IPS DF 6.9 (cell line): ENCODE measurements at regions not wholly inside any gene's neighbourhood (a gene's known extent, or its start where the extent isn't known, plus 50 kb on each side); places are given as distances from the start of the nearest gene placed in this dataset.
A peak's percentile ranks its signal among the peaks of the same experiment; 100 is the strongest.

Source experiments
- DNase-seq: peaks from one replicate; pipeline ENCODE4 v3.0.0-alpha.2; 2013; ENCODE audit warnings: low read depth, low spot score
- H3K27ac ChIP-seq: one replicate; pipeline ENCODE4 v1.5.1; 2013; ENCODE audit warnings: low read length, control low read depth
- H3K27me3 ChIP-seq: 2 replicates; pipeline ENCODE4 v1.6.1; 2013; ENCODE audit warnings: mild to moderate bottlenecking, low read length; ENCODE audit not compliant: control insufficient read depth, insufficient read depth
- H3K36me3 ChIP-seq: 2 replicates; pipeline ENCODE4 v1.6.1; 2013; ENCODE audit warnings: low read length; ENCODE audit not compliant: control insufficient read depth, insufficient read depth
- H3K4me1 ChIP-seq: 2 replicates; pipeline ENCODE4 v1.6.1; 2013; ENCODE audit warnings: low read length; ENCODE audit not compliant: control insufficient read depth, insufficient read depth
- H3K4me3 ChIP-seq: 2 replicates; pipeline ENCODE4 v1.5.1; 2013; ENCODE audit warnings: mild to moderate bottlenecking, low read length
- H3K9me3 ChIP-seq: 2 replicates; pipeline ENCODE4 v1.6.1; 2013; ENCODE audit warnings: low read length, inconsistent platforms; ENCODE audit not compliant: control insufficient read depth, insufficient read depth
- WGBS: extraction: QIAGEN DNeasy Blood & Tissue Kit; methylation state at CpG from one replicate; pipeline ENCODE4 v1.1.7; 2013; ENCODE audit warnings: mixed read lengths, missing lambda C conversion rate; ENCODE audit not compliant: insufficient read length, insufficient coverage; 5-methylcytosine and 5-hydroxymethylcytosine counted together

DNA sequence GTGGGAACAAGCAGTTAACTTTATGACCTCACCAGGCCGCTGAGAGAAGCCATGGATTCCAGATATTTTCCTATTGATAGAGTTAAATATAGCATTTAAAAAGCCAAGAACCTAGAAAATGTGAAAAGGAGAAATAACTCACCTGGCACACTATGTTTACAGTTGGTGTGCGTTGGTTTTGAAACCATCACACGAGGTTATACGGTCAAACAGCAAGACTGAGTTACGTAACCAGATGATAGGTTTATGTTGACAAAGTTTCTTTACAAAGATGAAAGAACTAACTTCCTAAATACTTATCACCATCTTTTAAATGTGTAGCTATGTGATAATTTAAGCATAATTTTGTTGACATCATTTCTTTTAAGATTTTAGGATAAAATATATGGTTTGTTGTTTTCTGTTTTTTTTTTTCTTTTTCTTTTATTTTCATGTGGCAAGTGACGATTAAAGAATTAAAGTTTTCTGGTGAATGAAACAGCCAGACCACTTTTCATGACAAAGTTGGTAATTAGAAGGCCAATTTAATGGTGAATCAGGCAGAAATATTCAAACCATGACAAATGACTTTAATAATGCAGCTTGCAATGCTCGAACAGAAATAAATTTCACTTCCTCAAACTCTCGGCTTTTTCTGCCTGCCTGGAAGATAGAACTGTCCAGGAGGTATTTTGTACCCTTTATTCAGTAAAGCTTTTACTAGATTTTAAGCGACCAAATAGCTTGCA, 339.1 kb upstream of the OBI1 start:
- WGBS, result no CpG with 5 or more reads among the region's 9 CpGs
- no peak for DNase-seq
- Histone ChIP-seq H3K27me3 (no peaks in the 10 kb centered on the region), H3K4me1 (peaks cover 1% of the 10 kb centered on the region; the same call in 1 of the 2 replicates), H3K9me3 (no peaks in the 10 kb centered on the region), H3K27ac (no peak overlapping the region), H3K4me3 (no peak overlapping the region), H3K36me3 (no peaks in the 10 kb centered on the region)

DNA sequence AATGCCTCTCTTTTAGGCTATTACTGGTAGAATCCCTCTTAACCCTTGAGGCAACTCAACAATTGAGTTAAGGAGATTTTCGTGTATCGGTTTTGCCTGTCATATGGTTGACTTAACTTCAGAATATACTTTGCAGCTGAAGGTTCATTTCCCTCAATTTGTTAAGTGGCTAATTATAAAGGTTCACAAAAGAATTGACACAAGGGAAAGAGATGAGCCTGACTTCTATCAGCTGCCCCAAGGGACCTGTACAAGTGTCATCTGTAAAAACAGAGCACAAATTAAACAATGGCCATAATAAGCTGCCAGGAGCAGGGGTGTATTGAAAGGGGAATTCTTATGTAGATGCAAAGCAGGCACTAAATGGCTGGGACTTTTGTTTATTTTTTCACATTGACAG, 334.8 kb upstream of the OBI1 start:
- DNase-seq, result no peak

DNA sequence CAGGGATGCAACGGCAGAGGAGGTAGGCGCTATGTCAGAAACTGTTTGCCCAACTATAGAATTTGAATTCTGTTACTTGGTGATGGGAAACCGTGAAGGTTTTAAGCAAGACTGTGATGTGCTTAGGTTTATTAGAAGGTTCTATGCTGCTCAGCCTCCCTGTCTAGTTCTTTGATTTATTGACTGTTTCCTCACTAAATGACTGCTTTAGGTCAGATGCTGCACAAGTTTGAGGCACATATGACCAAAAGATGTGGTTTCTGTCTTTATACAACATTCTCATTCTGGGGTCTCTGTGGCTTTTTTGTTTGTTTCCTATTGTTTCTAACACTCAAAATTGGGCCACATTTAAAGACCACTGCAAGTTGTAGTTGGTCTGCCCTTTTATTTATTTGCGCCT, 323.0 kb upstream of the OBI1 start:
- WGBS, result no CpG with 5 or more reads among the region's 4 CpGs

More for the DNA sequence above, 334.8 kb upstream of the OBI1 start:
- no peaks in the 10 kb centered on the region for H3K27me3 ChIP-seq
- no peaks in the 10 kb centered on the region for H3K9me3 ChIP-seq
- peaks cover 1% of the 10 kb centered on the region; the same call in 1 of the 2 replicates for H3K4me1 ChIP-seq
- no peak overlapping the region for H3K27ac ChIP-seq
- WGBS, result no CpG with 5 or more reads among the region's 2 CpGs
- no peak overlapping the region for H3K4me3 ChIP-seq
- no peaks in the 10 kb centered on the region for H3K36me3 ChIP-seq

DNA sequence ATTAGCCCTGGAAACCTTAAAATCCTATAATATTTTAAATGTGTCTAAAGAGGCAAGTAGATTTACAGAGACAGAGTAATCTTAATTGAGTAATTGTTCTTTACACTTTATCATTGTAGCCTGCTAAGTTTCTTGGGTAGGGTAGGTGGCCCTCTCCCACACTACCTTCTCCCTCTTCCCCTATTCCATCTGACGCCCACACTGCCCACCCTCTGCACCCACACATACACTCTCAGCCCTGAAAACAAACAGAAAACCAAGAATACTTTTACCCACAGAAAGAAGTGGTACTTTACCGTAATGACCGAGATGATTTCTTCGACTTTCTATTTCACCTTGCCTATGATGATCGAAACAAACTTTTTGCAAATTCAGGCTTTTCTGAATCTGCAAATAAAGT, 320.4 kb upstream of the OBI1 start:
- no peak for DNase-seq
- Histone ChIP-seq H3K9me3 (no peaks in the 10 kb centered on the region), H3K27me3 (no peaks in the 10 kb centered on the region), H3K4me1 (no peaks in the 10 kb centered on the region), H3K36me3 (no peaks in the 10 kb centered on the region), H3K27ac (no peak overlapping the region), H3K4me3 (no peak overlapping the region)
- no CpG with 5 or more reads among the region's 5 CpGs for WGBS

More for the DNA sequence above, 323.0 kb upstream of the OBI1 start:
- no peak overlapping the region for H3K4me3 ChIP-seq
- no peak overlapping the region for H3K27ac ChIP-seq
- no peaks in the 10 kb centered on the region for H3K4me1 ChIP-seq
- no peaks in the 10 kb centered on the region for H3K36me3 ChIP-seq
- no peaks in the 10 kb centered on the region for H3K9me3 ChIP-seq
- no peaks in the 10 kb centered on the region for H3K27me3 ChIP-seq
- DNase-seq, result no peak

DNA sequence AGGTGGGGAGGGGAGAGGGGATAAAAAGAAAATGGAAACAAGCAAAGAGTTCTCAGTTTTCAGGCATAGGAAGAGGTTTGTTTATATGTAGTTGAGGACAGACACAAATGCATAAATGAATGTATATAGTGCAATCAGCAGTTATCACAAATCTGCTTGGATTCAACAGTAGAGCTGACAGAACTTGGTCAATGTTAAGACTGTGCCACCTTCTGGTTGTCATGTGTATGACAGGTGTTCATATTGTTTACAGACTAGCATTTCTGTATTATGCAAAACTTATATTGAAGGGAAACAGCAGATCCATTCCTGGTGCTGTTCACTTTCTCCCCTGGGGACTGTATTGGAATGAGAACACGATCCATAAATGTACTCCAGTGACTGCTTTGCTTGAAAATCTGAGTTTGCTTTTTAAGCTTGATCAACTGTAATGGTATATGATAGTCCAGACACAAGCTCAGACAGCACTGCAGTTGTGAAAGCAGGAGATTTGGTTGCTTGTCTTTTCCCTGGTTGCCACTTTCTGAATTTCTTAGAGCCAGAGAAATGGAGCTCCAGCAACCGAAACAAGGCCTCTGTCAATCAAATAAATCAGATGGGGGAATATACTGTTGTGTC, 319.5 kb upstream of the OBI1 start:
- H3K4me3 ChIP-seq, result no peak overlapping the region
- no peaks in the 10 kb centered on the region for H3K4me1 ChIP-seq
- no CpG with 5 or more reads among the region's 2 CpGs for WGBS
- DNase-seq, result peak; percentile 37
- H3K36me3 ChIP-seq, result no peaks in the 10 kb centered on the region
- no peak overlapping the region for H3K27ac ChIP-seq
- H3K9me3 ChIP-seq, result no peaks in the 10 kb centered on the region
- no peaks in the 10 kb centered on the region for H3K27me3 ChIP-seq

DNA sequence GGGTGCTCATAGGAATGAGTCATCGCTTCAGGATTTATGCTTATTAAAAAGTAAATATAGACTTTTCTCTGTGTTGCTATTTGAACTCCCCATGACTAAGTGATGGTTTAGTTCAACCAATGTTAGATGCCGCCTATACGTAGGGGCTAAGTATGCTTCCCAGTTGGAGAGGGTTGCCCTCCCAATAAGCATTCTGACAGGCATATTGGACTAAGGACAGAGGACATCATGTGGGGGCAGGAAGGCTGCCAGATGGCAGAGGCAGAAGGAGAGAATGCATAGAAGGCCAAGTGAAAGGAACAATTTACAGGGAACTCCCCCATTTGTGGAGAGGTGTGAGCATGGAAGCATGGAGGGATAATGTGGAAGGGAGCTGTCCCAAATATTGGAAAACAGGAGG, 318.4 kb upstream of the OBI1 start:
- no peaks in the 10 kb centered on the region for H3K27me3 ChIP-seq
- H3K4me3 ChIP-seq, result no peak overlapping the region
- H3K36me3 ChIP-seq, result no peaks in the 10 kb centered on the region
- H3K27ac ChIP-seq, result no peak overlapping the region
- WGBS, result no CpG with 5 or more reads among the region's 3 CpGs
- DNase-seq, result no peak
- no peaks in the 10 kb centered on the region for H3K4me1 ChIP-seq
- H3K9me3 ChIP-seq, result no peaks in the 10 kb centered on the region

DNA sequence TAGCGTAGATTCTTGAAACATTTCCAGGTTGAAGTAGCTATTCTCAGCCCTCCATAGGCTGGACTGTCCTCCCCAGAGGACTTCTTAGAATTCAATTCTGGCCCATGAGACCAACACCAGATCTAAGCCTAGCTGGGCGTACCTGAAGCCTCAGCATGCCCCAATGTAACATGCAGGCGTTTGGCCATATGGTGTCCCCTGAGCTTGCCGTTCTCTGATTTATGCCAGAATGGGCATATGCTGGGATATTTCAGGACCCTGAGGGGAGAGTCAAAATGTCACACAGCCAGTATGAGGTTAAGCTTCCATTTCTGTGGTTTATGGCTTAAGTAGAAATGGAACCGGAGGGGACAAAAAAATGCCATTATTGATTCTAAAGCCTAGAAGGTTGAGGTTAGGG, 317.7 kb upstream of the OBI1 start:
- no peaks in the 10 kb centered on the region for H3K36me3 ChIP-seq
- no peak overlapping the region for H3K4me3 ChIP-seq
- no peaks in the 10 kb centered on the region for H3K9me3 ChIP-seq
- no CpG with 5 or more reads among the region's 5 CpGs for WGBS
- H3K27me3 ChIP-seq, result no peaks in the 10 kb centered on the region
- H3K27ac ChIP-seq, result no peak overlapping the region
- H3K4me1 ChIP-seq, result no peaks in the 10 kb centered on the region
- DNase-seq, result no peak

DNA sequence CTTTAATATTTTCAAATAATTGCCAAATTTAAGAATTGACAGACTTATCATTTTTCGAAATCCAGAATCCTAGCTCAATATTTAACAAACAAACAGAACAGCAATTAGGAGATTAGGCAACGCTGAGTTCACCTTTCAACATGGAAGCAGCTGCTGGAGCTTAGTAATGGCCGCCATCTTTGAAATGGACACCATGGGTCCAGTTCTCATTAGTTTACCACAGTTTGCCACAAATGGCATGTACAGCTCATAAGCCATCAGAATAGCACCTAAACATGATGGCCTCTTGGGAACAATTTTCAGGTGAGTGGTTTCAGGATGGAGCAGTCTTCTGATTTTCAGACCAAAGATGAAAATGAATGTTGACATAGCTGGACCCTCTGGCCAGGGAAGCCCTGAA, 313.6 kb upstream of the OBI1 start:
- Histone ChIP-seq H3K4me1 (no peaks in the 10 kb centered on the region), H3K4me3 (no peak overlapping the region), H3K27me3 (no peaks in the 10 kb centered on the region), H3K9me3 (no peaks in the 10 kb centered on the region), H3K27ac (no peak overlapping the region), H3K36me3 (no peaks in the 10 kb centered on the region)
- WGBS, result no CpG with 5 or more reads among the region's 3 CpGs
- no peak for DNase-seq

DNA sequence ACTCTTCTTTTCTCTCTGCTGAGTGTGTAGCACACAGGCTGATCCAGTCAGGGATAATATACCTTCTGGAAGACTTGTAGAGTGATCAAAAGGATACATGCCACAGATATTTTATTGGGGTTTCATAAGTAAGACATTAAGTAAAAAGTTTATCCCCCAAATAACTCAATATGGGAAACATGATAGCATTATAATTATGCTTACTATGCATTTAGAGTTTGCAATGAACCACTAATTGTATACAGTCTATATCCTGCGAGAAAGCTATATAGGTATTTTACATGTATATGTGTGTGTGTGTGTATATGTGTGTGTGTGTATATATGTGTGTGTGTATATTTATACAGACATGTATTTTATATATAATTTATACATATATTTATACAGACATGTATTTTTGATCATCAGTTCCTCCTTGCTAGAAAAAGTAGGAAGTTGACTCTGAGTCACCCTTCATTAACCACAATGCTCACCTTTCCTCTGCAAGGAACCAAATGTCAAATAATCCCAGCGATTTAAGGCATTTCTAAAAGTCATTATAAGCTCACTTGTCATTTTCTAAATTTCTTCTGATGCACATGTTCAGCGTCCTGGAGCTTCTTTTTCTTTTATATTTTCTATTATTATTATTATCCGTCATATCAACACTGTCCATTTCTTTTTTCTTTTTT, 312.5 kb upstream of the OBI1 start:
- Histone ChIP-seq H3K9me3 (no peaks in the 10 kb centered on the region), H3K27ac (no peak overlapping the region), H3K4me3 (no peak overlapping the region), H3K27me3 (no peaks in the 10 kb centered on the region), H3K36me3 (no peaks in the 10 kb centered on the region), H3K4me1 (no peaks in the 10 kb centered on the region)
- no peak for DNase-seq
- WGBS, result 100% methylated on average over 1 of the region's 4 CpGs

DNA sequence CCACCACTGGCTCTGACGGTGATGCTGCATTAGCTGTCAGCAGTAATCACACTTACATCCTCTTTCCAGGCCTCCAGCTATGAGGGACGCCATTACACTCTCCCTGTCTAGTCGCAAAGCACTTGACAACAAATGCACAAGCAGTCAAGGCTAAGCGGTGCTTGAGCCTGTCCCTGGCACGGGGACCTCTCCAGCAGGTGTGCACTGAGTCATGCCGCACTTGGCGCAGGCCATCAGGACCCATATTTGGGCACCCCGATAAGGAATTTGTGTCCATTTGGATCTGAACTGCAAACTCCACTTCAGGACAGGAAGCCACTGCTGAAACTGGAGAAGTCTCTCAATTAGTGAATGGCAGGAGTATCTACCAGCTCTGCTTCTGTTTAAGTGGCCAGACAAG, 301.9 kb upstream of the OBI1 start:
- no peak for DNase-seq
- H3K36me3 ChIP-seq, result no peaks in the 10 kb centered on the region
- no CpG with 5 or more reads among the region's 8 CpGs for WGBS
- H3K27ac ChIP-seq, result no peak overlapping the region
- no peaks in the 10 kb centered on the region for H3K27me3 ChIP-seq
- H3K9me3 ChIP-seq, result no peaks in the 10 kb centered on the region
- no peaks in the 10 kb centered on the region; the same call in 1 of the 2 replicates for H3K4me1 ChIP-seq
- H3K4me3 ChIP-seq, result no peak overlapping the region
